Gastrocnemius medialis (tissue), 4 donors: ENCODE measurements at regions not wholly inside any gene's neighbourhood (a gene's known extent, or its start where the extent isn't known, plus 50 kb on each side); places are given as distances from the start of the nearest gene placed in this dataset.

ENCODE experiments used
- POLR2A ChIP-seq, 2 donors: fragments of 450-650 bp; IDR thresholded peaks; one replicate each; pipeline ENCODE4 v1.6.1; 2017; ENCODE audit warnings: antibody characterized with exemption in 2 of 2, mild to moderate bottlenecking in 2 of 2, moderate library complexity in 2 of 2
- TF ChIP-seq, protein P1 (sequence below), 5 experiments: fragments of 450-650 bp in 3 of 5; fragments of 200-600 bp in 2 of 5; sonication (generic) in 2 of 5; IDR thresholded peaks in 4 of 5; conservative IDR thresholded peaks in 1 of 5; 1 replicate in 4 of 5; 2 replicates in 1 of 5; pipeline ENCODE4 v1.5.1; 2016 to 2019; ENCODE audit warnings: antibody characterized with exemption in 5 of 5, mild to moderate bottlenecking in 3 of 5, moderate library complexity in 3 of 5

DNA sequence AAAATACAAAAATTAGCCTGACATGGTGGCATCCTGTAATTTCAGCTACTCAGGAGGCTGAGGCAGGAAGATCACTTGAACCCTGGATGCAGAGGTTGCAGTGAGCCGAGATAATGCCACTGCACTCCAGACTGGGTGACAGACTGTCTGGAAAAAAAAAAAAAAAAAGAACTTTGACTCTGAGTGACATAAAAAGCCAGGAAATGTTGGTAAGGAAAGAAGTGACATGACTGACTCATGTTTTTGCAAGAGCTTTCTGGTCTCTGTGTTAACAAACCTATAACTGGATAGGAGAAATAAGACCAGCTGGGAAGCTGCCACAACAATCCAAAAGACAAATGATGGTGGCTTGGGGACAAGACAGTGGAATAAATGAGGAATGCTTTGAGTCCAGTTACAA lies 272.1 kb downstream of the HINT1 start:
- TF ChIP-seq, protein P1, sequence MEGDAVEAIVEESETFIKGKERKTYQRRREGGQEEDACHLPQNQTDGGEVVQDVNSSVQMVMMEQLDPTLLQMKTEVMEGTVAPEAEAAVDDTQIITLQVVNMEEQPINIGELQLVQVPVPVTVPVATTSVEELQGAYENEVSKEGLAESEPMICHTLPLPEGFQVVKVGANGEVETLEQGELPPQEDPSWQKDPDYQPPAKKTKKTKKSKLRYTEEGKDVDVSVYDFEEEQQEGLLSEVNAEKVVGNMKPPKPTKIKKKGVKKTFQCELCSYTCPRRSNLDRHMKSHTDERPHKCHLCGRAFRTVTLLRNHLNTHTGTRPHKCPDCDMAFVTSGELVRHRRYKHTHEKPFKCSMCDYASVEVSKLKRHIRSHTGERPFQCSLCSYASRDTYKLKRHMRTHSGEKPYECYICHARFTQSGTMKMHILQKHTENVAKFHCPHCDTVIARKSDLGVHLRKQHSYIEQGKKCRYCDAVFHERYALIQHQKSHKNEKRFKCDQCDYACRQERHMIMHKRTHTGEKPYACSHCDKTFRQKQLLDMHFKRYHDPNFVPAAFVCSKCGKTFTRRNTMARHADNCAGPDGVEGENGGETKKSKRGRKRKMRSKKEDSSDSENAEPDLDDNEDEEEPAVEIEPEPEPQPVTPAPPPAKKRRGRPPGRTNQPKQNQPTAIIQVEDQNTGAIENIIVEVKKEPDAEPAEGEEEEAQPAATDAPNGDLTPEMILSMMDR (IDR thresholded peaks at IDR 0.05 in 4 of 5, conservative IDR thresholded peaks at IDR 0.05 in 1 of 5): no peak
- no peak for TF ChIP-seq POLR2A (IDR thresholded peaks at IDR 0.05)
